Motor neuron (in vitro differentiated cells): ENCODE measurements at regions not wholly inside any gene's neighbourhood (a gene's known extent, or its start where the extent isn't known, plus 50 kb on each side); places are given as distances from the start of the nearest gene placed in this dataset.
A peak's percentile ranks its signal among the peaks of the same experiment; 100 is the strongest.

Experiments used
- ATAC-seq, 8 experiments: fragments of 200-7000 bp; cut with Tn5 transposase; replicated peaks in 6 of 8; 2 replicates each; pipeline ENCODE4 v1.8.0; 2021; ENCODE audit warnings: mild to moderate bottlenecking in 8 of 8, moderate library complexity in 8 of 8
- H3K27ac ChIP-seq, 2 donors: fragments of 250-450 bp; sonication (Bioruptor Pico); 2 replicates each; pipeline ENCODE4 v1.9.0; 2021; ENCODE audit warnings: antibody characterized with exemption in 2 of 2, mild to moderate bottlenecking in 2 of 2, moderate library complexity in 1 of 2
- H3K4me1 ChIP-seq, 2 donors: fragments of 250-450 bp; sonication (Bioruptor Pico); replicated peaks in 1 of 2; 2 replicates each; pipeline ENCODE4 v1.6.1; 2021; ENCODE audit warnings: antibody characterized with exemption in 2 of 2, mild to moderate bottlenecking in 2 of 2, moderate library complexity in 1 of 2
- H3K4me3 ChIP-seq, 5 donors: fragments of 250-450 bp; sonication (Bioruptor Pico); 2 replicates each; pipeline ENCODE4 v1.9.0; 2021; ENCODE audit warnings: antibody characterized with exemption in 5 of 5, mild to moderate bottlenecking in 5 of 5, moderate library complexity in 4 of 5
- WGBS, 10 experiments: fragments of 450-650 bp; shearing (Covaris generic); methylation state at CpG; one replicate each; pipeline ENCODE4 v1.0.0; 2022; 5-methylcytosine and 5-hydroxymethylcytosine counted together
- in situ Hi-C, 9 experiments: fragments of 400-800 bp; cut with MboI; loops; one replicate each; pipeline ENCODE4 v1.15.0; 2021; ENCODE audit warnings: low sequenced_read_pairs in 9 of 9, low pct_unique_long_range_greater_than_20kb in 2 of 9; ENCODE audit not compliant: unreplicated experiment in 9 of 9

GRCh38 chr7:93014410-93014809 is 103.4 kb downstream of the SAMD9 start:
- Histone ChIP-seq H3K27ac (no peak overlapping the region), H3K4me1 (peaks cover 26 to 33% of the 10 kb centered on the region in 2 donors), H3K4me3 (no peak overlapping the region)
- ATAC-seq, result no peak
- 0 to 71% (median 70%) methylated on average over 1 of the region's 1 CpG; no CpG with 5 or more reads in 5 of the 10 experiments for WGBS, 10 experiments
- in situ Hi-C loops, result no loop called here

- WGBS, 10 experiments, result 71 to 100% (median 92%) methylated on average over 1 to 2 of the region's 2 CpGs; no CpG with 5 or more reads in 5 of the 10 experiments
- in situ Hi-C loops, result no loop called here
- no peak for ATAC-seq
Observed at GRCh38 chr7:93013446-93014061, 104.2 kb downstream of the SAMD9 start.

GRCh38 chr7:93011351-93012294 is 106.2 kb downstream of the SAMD9 start:
- Histone ChIP-seq H3K27ac (no peak overlapping the region), H3K4me1 (peaks cover 11 to 17% of the 10 kb centered on the region in 2 donors), H3K4me3 (no peak overlapping the region)
- WGBS, 10 experiments, result 0 to 87% (median 77%) methylated on average over 2 to 7 of the region's 7 CpGs
- ATAC-seq, result peak in 4 of 8 experiments; percentile 14 to 98 (median 85)
- in situ Hi-C loops, result no loop called here

More at GRCh38 chr7:93013446-93014061, 104.2 kb downstream of the SAMD9 start:
- H3K4me1 ChIP-seq, result peaks cover 26 to 33% of the 10 kb centered on the region in 2 donors
- H3K4me3 ChIP-seq, result no peak overlapping the region
- no peak overlapping the region for H3K27ac ChIP-seq

GRCh38 chr7:93008833-93009232 is 108.9 kb downstream of the SAMD9 start:
- in situ Hi-C loops, result no loop called here
- Histone ChIP-seq H3K4me1 (no peaks in the 10 kb centered on the region), H3K27ac (no peak overlapping the region), H3K4me3 (no peak overlapping the region)
- 0 to 100% (median 67%) methylated on average over 1 to 3 of the region's 3 CpGs for WGBS, 10 experiments
- ATAC-seq, result no peak

- Histone ChIP-seq H3K4me3 (no peak overlapping the region), H3K27ac (no peak overlapping the region), H3K4me1 (no peaks in the 10 kb centered on the region)
- in situ Hi-C loops, result no loop called here
- ATAC-seq, result no peak
- 60 to 100% (median 75%) methylated on average over 1 to 3 of the region's 3 CpGs; no CpG with 5 or more reads in 5 of the 10 experiments for WGBS, 10 experiments
Observed at GRCh38 chr7:93006480-93007095, 111.2 kb downstream of the SAMD9 start.

- ATAC-seq, result no peak
- no peak overlapping the region for H3K27ac ChIP-seq
- H3K4me1 ChIP-seq, result no peaks in the 10 kb centered on the region
- 58 to 100% (median 83%) methylated on average over 2 of the region's 2 CpGs; no CpG with 5 or more reads in 4 of the 10 experiments for WGBS, 10 experiments
- H3K4me3 ChIP-seq, result no peak overlapping the region
- in situ Hi-C loops, result no loop called here
Observed at GRCh38 chr7:93004906-93005305, 112.9 kb downstream of the SAMD9 start.

- no peak for ATAC-seq
- Histone ChIP-seq H3K27ac (no peak overlapping the region), H3K4me1 (no peaks in the 10 kb centered on the region), H3K4me3 (no peak overlapping the region)
- in situ Hi-C loops, result no loop called here
Observed at GRCh38 chr7:92997719-92998118, 120.1 kb downstream of the SAMD9 start.

GRCh38 chr7:92997152-92997551 is 120.6 kb downstream of the SAMD9 start:
- WGBS, 10 experiments, result 10 to 100% (median 78%) methylated on average over 1 to 2 of the region's 2 CpGs; no CpG with 5 or more reads in 1 of the 10 experiments
- H3K4me3 ChIP-seq, result no peak overlapping the region
- no peaks in the 10 kb centered on the region for H3K4me1 ChIP-seq
- H3K27ac ChIP-seq, result no peak overlapping the region
- ATAC-seq, result peak in 3 of 8 experiments; percentile 50 to 70 (median 56)
- in situ Hi-C loops, result no loop called here

- ATAC-seq, result no peak
- Histone ChIP-seq H3K4me3 (no peak overlapping the region), H3K4me1 (no peaks in the 10 kb centered on the region), H3K27ac (no peak overlapping the region)
- in situ Hi-C loops, result no loop called here
- 57 to 100% (median 83%) methylated on average over 1 to 2 of the region's 2 CpGs; no CpG with 5 or more reads in 2 of the 10 experiments for WGBS, 10 experiments
Observed at GRCh38 chr7:92994901-92995300, 122.9 kb downstream of the SAMD9 start.

GRCh38 chr7:92992932-92993331 is 124.8 kb downstream of the SAMD9 start:
- in situ Hi-C loops, result no loop called here
- Histone ChIP-seq H3K4me3 (no peak overlapping the region), H3K4me1 (no peaks in the 10 kb centered on the region), H3K27ac (no peak overlapping the region)
- 50 to 100% (median 88%) methylated on average over 1 of the region's 1 CpG; no CpG with 5 or more reads in 5 of the 10 experiments for WGBS, 10 experiments
- no peak for ATAC-seq

- in situ Hi-C loops, result no loop called here
- no peak for ATAC-seq
- WGBS, 10 experiments, result 25 to 100% (median 56%) methylated on average over 1 to 3 of the region's 3 CpGs
- no peak overlapping the region for H3K4me3 ChIP-seq
- H3K4me1 ChIP-seq, result no peaks in the 10 kb centered on the region
- no peak overlapping the region for H3K27ac ChIP-seq
Observed at GRCh38 chr7:92992483-92992882, 125.3 kb downstream of the SAMD9 start.

GRCh38 chr7:92991190-92991589 is 126.6 kb downstream of the SAMD9 start:
- in situ Hi-C loops, result no loop called here
- peaks cover 0 to 2% of the 10 kb centered on the region in 2 donors for H3K4me1 ChIP-seq
- no peak overlapping the region for H3K27ac ChIP-seq
- ATAC-seq, result no peak
- 67 to 100% (median 87%) methylated on average over 1 of the region's 1 CpG; no CpG with 5 or more reads in 2 of the 10 experiments for WGBS, 10 experiments
- H3K4me3 ChIP-seq, result no peak overlapping the region

- no peak for ATAC-seq
- in situ Hi-C loops, result no loop called here
- WGBS, 10 experiments, result 50 to 100% (median 84%) methylated on average over 1 to 3 of the region's 3 CpGs
- H3K27ac ChIP-seq, result no peak overlapping the region
- no peak overlapping the region for H3K4me3 ChIP-seq
- peaks cover 0 to 2% of the 10 kb centered on the region in 2 donors for H3K4me1 ChIP-seq
Observed at GRCh38 chr7:92988941-92989545, 128.7 kb downstream of the SAMD9 start.
